OCI-LY7 (cell line): ENCODE measurements at regions not wholly inside any gene's neighbourhood (a gene's known extent, or its start where the extent isn't known, plus 50 kb on each side); places are given as distances from the start of the nearest gene placed in this dataset.

ENCODE experiments used
- BruUV-seq: library from RNA; stranded (reverse); fragments of 400-500 nt; replicated peaks from 2 replicates; lab custom pipeline; 2021; lab: Mats Ljungman, UMichigan
- CTCF ChIA-PET: fragments of 300-600 bp; sonication (Branson Sonifier 250); formaldehyde crosslinking; loops from one replicate; lab custom pipeline; 2022; ENCODE audit warnings: antibody characterized with exemption; ENCODE audit not compliant: unreplicated experiment; lab: Charles Lee
- POLR2A ChIA-PET: fragments of 300-600 bp; sonication (Branson Sonifier 250); formaldehyde crosslinking; loops from one replicate; lab custom pipeline; 2022; ENCODE audit warnings: antibody characterized with exemption; lab: Charles Lee
- DNase-seq: peaks from one replicate; pipeline ENCODE4 v3.0.0-alpha.2; 2015; ENCODE audit warnings: low spot score
- H2AFZ ChIP-seq: fragments of 200-600 bp; sonication (generic), shearing (Covaris generic); 2 replicates; pipeline ENCODE4 v1.6.1; 2014; ENCODE audit warnings: mild to moderate bottlenecking, antibody characterized with exemption, low read length, moderate library complexity
- H3K27ac ChIP-seq: fragments of 200-600 bp; sonication (generic); 2 replicates; pipeline ENCODE4 v1.5.1; 2014; ENCODE audit warnings: mixed run types, low read depth, mild to moderate bottlenecking, moderate library complexity, low read length, inconsistent platforms; ENCODE audit not compliant: poor library complexity, severe bottlenecking
- H3K36me3 ChIP-seq: fragments of 200-600 bp; sonication (generic); 2 replicates; pipeline ENCODE4 v1.6.1; 2014; ENCODE audit warnings: mild to moderate bottlenecking, antibody characterized with exemption, low read length, moderate library complexity, mixed read lengths; ENCODE audit not compliant: insufficient read depth
- H3K4me1 ChIP-seq: fragments of 200-600 bp; sonication (generic); 2 replicates; pipeline ENCODE4 v1.5.1; 2014; ENCODE audit warnings: mild to moderate bottlenecking, low read length; ENCODE audit not compliant: insufficient read depth, poor library complexity, severe bottlenecking
- H3K4me2 ChIP-seq: fragments of 200-600 bp; sonication (generic); 2 replicates; pipeline ENCODE4 v1.6.1; 2014; ENCODE audit warnings: mild to moderate bottlenecking, low read length
- H3K4me3 ChIP-seq: fragments of 200-600 bp; sonication (generic); 2 replicates; pipeline ENCODE4 v1.5.1; 2014; ENCODE audit warnings: mild to moderate bottlenecking, low read depth, low read length; ENCODE audit not compliant: poor library complexity, severe bottlenecking
- H3K79me2 ChIP-seq: fragments of 200-600 bp; sonication (generic); 2 replicates; pipeline ENCODE4 v1.6.1; 2016; ENCODE audit warnings: low read depth, mild to moderate bottlenecking, low read length, moderate library complexity, mixed read lengths; ENCODE audit not compliant: insufficient read depth
- H3K9me2 ChIP-seq: fragments of 200-600 bp; sonication (generic); 2 replicates; pipeline ENCODE4 v1.6.1; 2016; ENCODE audit warnings: mild to moderate bottlenecking, low read length, mixed read lengths; ENCODE audit not compliant: insufficient read depth
- H3K9me3 ChIP-seq: fragments of 200-600 bp; sonication (generic); 2 replicates; pipeline ENCODE4 v1.6.1; 2014; ENCODE audit warnings: mild to moderate bottlenecking, mixed run types, low read length, mixed read lengths
- H4K20me1 ChIP-seq: fragments of 200-600 bp; sonication (generic); 2 replicates; pipeline ENCODE4 v1.6.1; 2014; ENCODE audit warnings: mild to moderate bottlenecking, antibody characterized with exemption, low read length, moderate library complexity, mixed read lengths; ENCODE audit not compliant: insufficient read depth
- EZH2phosphoT487 ChIP-seq: fragments of 200-600 bp; sonication (generic); IDR thresholded peaks from 2 replicates; pipeline ENCODE4 v1.6.1; 2018; ENCODE audit warnings: low read depth, borderline replicate concordance, mild to moderate bottlenecking, mixed run types, antibody characterized with exemption, low read length, moderate library complexity, mixed read lengths
- intact Hi-C: fragments of 100-400 bp; cut with micrococcal nuclease; formaldehyde crosslinking; loops from one replicate; pipeline ENCODE4 v1.10.0; 2022; ENCODE audit not compliant: unreplicated experiment
- TF ChIP-seq, protein P1 (sequence below): fragments of 200-600 bp; sonication (generic); conservative IDR thresholded peaks from 2 replicates; pipeline ENCODE4 v1.5.1; 2014; ENCODE audit warnings: mild to moderate bottlenecking, antibody characterized with exemption, low read length, moderate library complexity, mixed read lengths

DNA sequence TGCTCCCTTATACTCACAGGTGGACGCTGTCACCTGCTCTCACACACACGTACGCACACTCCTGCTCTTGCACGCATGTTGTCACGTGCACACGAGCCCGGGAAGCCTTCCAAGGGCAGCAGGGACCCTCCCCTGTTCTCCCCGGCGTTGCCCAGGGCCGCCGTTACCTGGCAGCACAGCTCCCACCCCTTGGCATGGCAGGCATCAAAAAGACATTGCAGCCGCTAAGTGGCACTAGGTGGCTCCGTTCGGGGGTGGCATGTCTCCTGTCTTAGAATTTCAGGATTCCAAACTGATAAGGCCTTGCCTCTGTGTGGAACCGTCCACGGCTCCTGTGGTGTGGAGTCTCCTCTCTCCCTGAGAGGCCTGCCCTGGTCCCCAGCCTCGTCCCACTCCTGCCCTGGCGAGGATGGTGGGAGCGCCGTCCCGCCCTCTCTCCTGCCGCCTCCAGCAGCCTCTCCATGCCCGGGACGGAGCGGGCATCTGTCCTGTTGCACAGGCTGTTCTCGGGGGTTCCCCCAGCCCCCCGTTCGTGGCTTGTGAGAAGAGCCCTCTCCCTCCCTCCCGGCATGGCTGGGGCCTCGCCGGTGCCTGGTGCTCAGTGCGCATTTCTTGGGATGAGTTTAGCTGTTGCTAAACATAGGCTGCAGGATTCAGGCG, 126.7 kb upstream of the GSE1 start:
- POLR2A ChIA-PET = no interaction called here
- CTCF ChIA-PET = no interaction called here
- H3K27ac ChIP-seq = no peak overlapping the region
- intact Hi-C loops = no loop called here
- H3K79me2 ChIP-seq = no peaks in the 10 kb centered on the region
- BruUV-seq = no TSS peak
- TF ChIP-seq, protein P1, sequence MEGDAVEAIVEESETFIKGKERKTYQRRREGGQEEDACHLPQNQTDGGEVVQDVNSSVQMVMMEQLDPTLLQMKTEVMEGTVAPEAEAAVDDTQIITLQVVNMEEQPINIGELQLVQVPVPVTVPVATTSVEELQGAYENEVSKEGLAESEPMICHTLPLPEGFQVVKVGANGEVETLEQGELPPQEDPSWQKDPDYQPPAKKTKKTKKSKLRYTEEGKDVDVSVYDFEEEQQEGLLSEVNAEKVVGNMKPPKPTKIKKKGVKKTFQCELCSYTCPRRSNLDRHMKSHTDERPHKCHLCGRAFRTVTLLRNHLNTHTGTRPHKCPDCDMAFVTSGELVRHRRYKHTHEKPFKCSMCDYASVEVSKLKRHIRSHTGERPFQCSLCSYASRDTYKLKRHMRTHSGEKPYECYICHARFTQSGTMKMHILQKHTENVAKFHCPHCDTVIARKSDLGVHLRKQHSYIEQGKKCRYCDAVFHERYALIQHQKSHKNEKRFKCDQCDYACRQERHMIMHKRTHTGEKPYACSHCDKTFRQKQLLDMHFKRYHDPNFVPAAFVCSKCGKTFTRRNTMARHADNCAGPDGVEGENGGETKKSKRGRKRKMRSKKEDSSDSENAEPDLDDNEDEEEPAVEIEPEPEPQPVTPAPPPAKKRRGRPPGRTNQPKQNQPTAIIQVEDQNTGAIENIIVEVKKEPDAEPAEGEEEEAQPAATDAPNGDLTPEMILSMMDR = no peak
- TF ChIP-seq EZH2phosphoT487 = no peak
- H4K20me1 ChIP-seq = no peaks in the 10 kb centered on the region
- DNase-seq = no peak
- H3K36me3 ChIP-seq = no peaks in the 10 kb centered on the region
- H3K9me3 ChIP-seq = no peaks in the 10 kb centered on the region
- no peak overlapping the region for H2AFZ ChIP-seq
- H3K4me3 ChIP-seq = no peak overlapping the region
- no peaks in the 10 kb centered on the region for H3K9me2 ChIP-seq
- H3K4me1 ChIP-seq = no peaks in the 10 kb centered on the region
- no peak overlapping the region for H3K4me2 ChIP-seq

DNA sequence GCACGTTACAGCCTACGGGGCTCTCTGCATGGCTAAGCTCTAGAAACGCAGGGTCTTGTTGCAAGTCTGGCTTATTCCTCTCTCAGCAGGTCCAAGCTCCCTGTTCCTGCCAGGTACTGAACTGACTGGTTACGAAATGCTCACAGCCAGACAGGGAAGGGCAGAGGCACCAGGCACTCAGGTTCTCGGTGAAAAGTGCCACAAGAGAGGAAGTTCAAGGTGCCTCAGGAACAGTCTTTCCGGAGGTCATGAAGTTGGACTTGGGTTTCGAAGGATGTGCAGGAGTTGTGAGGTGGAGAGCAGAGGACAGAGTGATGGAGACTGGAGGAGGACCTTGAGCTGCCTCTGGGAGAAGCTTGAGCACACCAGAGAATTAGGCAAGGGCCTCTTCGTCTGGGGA, 124.7 kb upstream of the GSE1 start:
- TF ChIP-seq EZH2phosphoT487 = no peak
- POLR2A ChIA-PET = interaction anchor here (1.7 kb wide), 1 partner anchor 12 kb away, joined by 3 read pairs; no protein-coding TSS in a partner anchor
- H2AFZ ChIP-seq = no peak overlapping the region
- H3K4me2 ChIP-seq = no peak overlapping the region
- H3K36me3 ChIP-seq = no peaks in the 10 kb centered on the region
- H4K20me1 ChIP-seq = no peaks in the 10 kb centered on the region
- H3K27ac ChIP-seq = no peak overlapping the region
- no peaks in the 10 kb centered on the region for H3K9me2 ChIP-seq
- no peaks in the 10 kb centered on the region for H3K9me3 ChIP-seq
- CTCF ChIA-PET = interaction anchor here (1.1 kb wide), 1 partner anchor 8 kb away, joined by 3 read pairs; no protein-coding TSS in a partner anchor
- H3K4me1 ChIP-seq = peaks cover 4% of the 10 kb centered on the region
- BruUV-seq = no TSS peak
- intact Hi-C loops = no loop called here
- H3K79me2 ChIP-seq = no peaks in the 10 kb centered on the region
- no peak for DNase-seq
- H3K4me3 ChIP-seq = no peak overlapping the region

DNA sequence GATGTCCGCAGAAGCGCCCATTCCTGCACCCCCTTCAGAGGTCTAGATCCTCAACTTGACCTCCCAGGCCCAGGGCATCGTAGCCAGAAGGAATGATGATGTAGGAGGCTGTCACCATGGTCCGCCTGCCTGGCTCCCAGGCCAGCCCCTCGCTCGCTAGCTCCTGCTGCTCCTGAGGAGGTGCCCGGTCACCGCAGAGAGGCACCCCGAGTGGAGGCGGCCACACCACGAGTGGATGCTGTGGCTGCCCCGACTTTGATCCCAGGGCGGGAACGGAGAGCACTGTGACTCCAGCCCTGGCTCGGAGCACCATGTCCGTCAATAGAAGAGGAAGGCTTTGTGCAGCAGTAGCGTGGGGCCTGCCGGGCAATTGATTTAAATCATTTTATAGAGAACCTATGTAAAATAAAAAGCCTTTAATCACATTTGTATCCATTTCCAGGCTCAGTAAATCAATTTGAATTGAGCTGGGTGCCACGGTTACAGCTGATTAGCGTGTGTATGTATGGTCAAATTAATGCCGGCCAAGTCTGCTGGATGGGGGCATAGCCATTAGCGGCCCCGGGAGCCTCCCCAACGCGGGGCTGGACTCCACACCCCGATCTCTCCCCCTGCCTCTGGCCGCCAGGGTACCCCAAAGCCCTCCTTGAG, 122.6 kb upstream of the GSE1 start:
- Histone ChIP-seq H3K36me3 (no peaks in the 10 kb centered on the region), H4K20me1 (no peaks in the 10 kb centered on the region), H3K9me2 (no peaks in the 10 kb centered on the region), H3K4me3 (no peak overlapping the region), H3K79me2 (no peaks in the 10 kb centered on the region), H3K4me1 (peaks cover 4% of the 10 kb centered on the region), H3K9me3 (no peaks in the 10 kb centered on the region), H3K27ac (no peak overlapping the region), H2AFZ (no peak overlapping the region), H3K4me2 (no peak overlapping the region)
- intact Hi-C loops = loop anchor here (2.0 kb wide), 1 partner anchor 120 kb away; no protein-coding TSS in a partner anchor
- POLR2A ChIA-PET = interaction anchor here (0.9 to 1.2 kb wide), 2 partner anchors 44 to 67 kb away, joined by 3 read pairs; no protein-coding TSS in a partner anchor
- CTCF ChIA-PET = interaction anchor here (0.7 to 1.6 kb wide), 4 partner anchors 17 to 125 kb away, joined by 3 to 6 read pairs (median 5); no protein-coding TSS in a partner anchor
- no TSS peak for BruUV-seq
- no peak for TF ChIP-seq EZH2phosphoT487
- TF ChIP-seq, protein P1 = no peak
- no peak for DNase-seq
